ENCODE measurements at regions not wholly inside any gene's neighbourhood (a gene's known extent, or its start where the extent isn't known, plus 50 kb on each side); places are given as distances from the start of the nearest gene placed in this dataset.

- Mint-ChIP-seq H3K27ac (no peak overlapping the region), H3K9me3 (no peaks in the 10 kb centered on the region), H3K4me3 (no peak overlapping the region), H3K36me3 (ENCODE audit: low read depth) (no peaks in the 10 kb centered on the region), H3K27me3 (peaks cover 1% of the 10 kb centered on the region), H3K4me1 (ENCODE audit: low read depth) (no peaks in the 10 kb centered on the region)
- no peak for TF ChIP-seq CTCF (IDR thresholded peaks at IDR 0.05)
- DNase-seq, result no peak
- CTCF ChIA-PET, result no interaction called here
- POLR2A ChIA-PET, result no interaction called here
- no peak for ATAC-seq
- intact Hi-C loops (cut with micrococcal nuclease), result no loop called here
Observed at GRCh38 chr14:100972118-100972897, 68.8 kb upstream of the RTL1 start.

GRCh38 chr14:100975671-100976070 is 72.1 kb upstream of the RTL1 start:
- no peak for TF ChIP-seq CTCF (IDR thresholded peaks at IDR 0.05)
- CTCF ChIA-PET, result no interaction called here
- no peaks in the 10 kb centered on the region for H3K36me3 Mint-ChIP-seq (ENCODE audit: low read depth)

GRCh38 chr14:100979079-100979478 is 75.6 kb upstream of the RTL1 start:
- Mint-ChIP-seq H3K4me1 (ENCODE audit: low read depth) (no peaks in the 10 kb centered on the region), H3K9me3 (no peaks in the 10 kb centered on the region), H3K27ac (no peak overlapping the region), H3K27me3 (peaks cover 12% of the 10 kb centered on the region), H3K36me3 (ENCODE audit: low read depth) (no peaks in the 10 kb centered on the region), H3K4me3 (no peak overlapping the region)
- ATAC-seq (no peak), DNase-seq (no peak)
- ChIA-PET CTCF (no interaction called here), POLR2A (no interaction called here)
- intact Hi-C loops (cut with micrococcal nuclease), result no loop called here
- TF ChIP-seq CTCF (IDR thresholded peaks at IDR 0.05), result no peak

More at GRCh38 chr14:100975671-100976070, 72.1 kb upstream of the RTL1 start:
- POLR2A ChIA-PET, result no interaction called here
- H3K27me3 Mint-ChIP-seq, result peaks cover 4% of the 10 kb centered on the region
- no peak overlapping the region for H3K27ac Mint-ChIP-seq
- H3K4me3 Mint-ChIP-seq, result no peak overlapping the region
- no peak for DNase-seq
- intact Hi-C loops (cut with micrococcal nuclease), result no loop called here
- ATAC-seq, result no peak
- no peaks in the 10 kb centered on the region for H3K9me3 Mint-ChIP-seq
- no peaks in the 10 kb centered on the region for H3K4me1 Mint-ChIP-seq (ENCODE audit: low read depth)

GRCh38 chr14:100979780-100980179 is 76.3 kb upstream of the RTL1 start:
- no peak overlapping the region for H3K27ac Mint-ChIP-seq
- TF ChIP-seq CTCF (IDR thresholded peaks at IDR 0.05), result no peak
- no peaks in the 10 kb centered on the region for H3K36me3 Mint-ChIP-seq (ENCODE audit: low read depth)
- no peaks in the 10 kb centered on the region for H3K9me3 Mint-ChIP-seq
- no peak for ATAC-seq
- intact Hi-C loops (cut with micrococcal nuclease), result no loop called here
- POLR2A ChIA-PET, result no interaction called here
- H3K4me3 Mint-ChIP-seq, result no peak overlapping the region
- CTCF ChIA-PET, result no interaction called here
- DNase-seq, result no peak
- H3K4me1 Mint-ChIP-seq (ENCODE audit: low read depth), result no peaks in the 10 kb centered on the region
- peaks cover 14% of the 10 kb centered on the region for H3K27me3 Mint-ChIP-seq

GRCh38 chr14:100980823-100981222 is 77.3 kb upstream of the RTL1 start:
- no peak for DNase-seq
- no peak for TF ChIP-seq CTCF (IDR thresholded peaks at IDR 0.05)
- POLR2A ChIA-PET, result no interaction called here
- H3K27ac Mint-ChIP-seq, result no peak overlapping the region
- no peaks in the 10 kb centered on the region for H3K36me3 Mint-ChIP-seq (ENCODE audit: low read depth)
- intact Hi-C loops (cut with micrococcal nuclease), result no loop called here
- CTCF ChIA-PET, result no interaction called here
- no peaks in the 10 kb centered on the region for H3K4me1 Mint-ChIP-seq (ENCODE audit: low read depth)
- H3K9me3 Mint-ChIP-seq, result no peaks in the 10 kb centered on the region
- H3K4me3 Mint-ChIP-seq, result no peak overlapping the region
- H3K27me3 Mint-ChIP-seq, result peaks cover 12% of the 10 kb centered on the region
- ATAC-seq, result no peak
